Stimulated activated naive CD8-positive, alpha-beta T cell treated with anti-CD3 and anti-CD28 coated beads, Interleukin-15, amount 100 ng/mL, for 72 hours (primary cell): ENCODE measurements at regions not wholly inside any gene's neighbourhood (a gene's known extent, or its start where the extent isn't known, plus 50 kb on each side); places are given as distances from the start of the nearest gene placed in this dataset.

Experiments
- ATAC-seq: fragments of 150-1000 bp; cut with Tn5 transposase; 2 replicates; pipeline ENCODE4 v1.10.0; 2021; ENCODE audit warnings: mild to moderate bottlenecking, moderate library complexity
- DNase-seq, 2 donors: peaks; one replicate each; pipeline ENCODE4 v3.0.0; 2021 to 2022
- H3K27ac Mint-ChIP-seq, 2 donors: one replicate each; pipeline ENCODE4 v1.8.0; 2022; ENCODE audit warnings: mild to moderate bottlenecking in 2 of 2, mixed read lengths in 2 of 2, moderate library complexity in 2 of 2
- H3K27me3 Mint-ChIP-seq: one replicate; pipeline ENCODE4 v1.8.0; 2022; ENCODE audit warnings: mixed read lengths
- H3K4me1 Mint-ChIP-seq: one replicate; pipeline ENCODE4 v1.8.0; 2022; ENCODE audit warnings: mild to moderate bottlenecking, mixed read lengths
- H3K4me3 Mint-ChIP-seq, 2 donors: one replicate each; pipeline ENCODE4 v1.8.0; 2022; ENCODE audit warnings: mild to moderate bottlenecking in 2 of 2, mixed read lengths in 2 of 2, moderate library complexity in 1 of 2
- H3K9me3 Mint-ChIP-seq, 2 donors: one replicate each; pipeline ENCODE4 v1.8.0; 2022; ENCODE audit warnings: mixed read lengths in 2 of 2

DNA sequence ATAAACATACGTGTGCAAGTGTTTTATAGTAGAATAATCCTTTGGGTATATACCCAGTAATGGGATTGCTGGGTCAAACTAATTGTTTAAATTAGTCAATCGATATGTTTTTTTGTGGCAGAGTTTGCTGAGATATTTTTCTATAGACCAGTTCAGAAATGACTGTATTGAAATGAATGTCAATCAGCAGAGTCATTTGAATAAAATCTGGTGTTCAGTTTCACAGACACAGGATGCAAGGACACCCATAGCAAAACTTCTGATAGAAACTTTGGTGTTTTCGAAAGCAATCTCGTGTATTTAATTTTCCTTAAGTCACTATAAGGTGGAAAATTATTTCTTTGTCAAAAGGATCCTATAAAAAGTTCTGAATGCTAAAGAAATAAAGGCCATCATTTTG lies 434.4 kb downstream of the RAP2B start:
- no peak overlapping the region for H3K4me3 Mint-ChIP-seq
- ATAC-seq = peak; percentile 58
- no peaks in the 10 kb centered on the region for H3K27me3 Mint-ChIP-seq
- H3K27ac Mint-ChIP-seq = no peak overlapping the region
- no peaks in the 10 kb centered on the region for H3K4me1 Mint-ChIP-seq
- DNase-seq = no peak
- H3K9me3 Mint-ChIP-seq = no peaks in the 10 kb centered on the region

DNA sequence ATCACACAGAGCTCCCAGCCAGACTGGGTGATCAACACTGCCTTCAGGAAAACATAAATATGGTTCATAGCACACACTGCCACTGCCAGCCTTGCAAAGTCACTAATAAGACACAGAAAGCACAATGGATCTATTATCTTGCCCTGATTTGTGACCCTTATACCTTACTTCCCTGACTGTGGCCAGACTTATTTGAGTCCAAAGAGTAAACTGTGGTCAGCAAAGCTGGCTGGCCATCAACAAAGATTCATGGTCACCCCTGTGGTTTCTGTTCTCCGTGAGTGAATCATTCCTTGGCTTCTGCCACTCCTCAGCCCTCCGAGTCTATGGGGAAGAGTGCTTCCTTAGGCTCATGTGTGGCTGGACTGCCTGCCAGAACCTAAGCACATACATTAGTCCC lies 437.7 kb downstream of the RAP2B start:
- no peak for ATAC-seq
- H3K27me3 Mint-ChIP-seq = no peaks in the 10 kb centered on the region
- no peak for DNase-seq
- no peak overlapping the region for H3K27ac Mint-ChIP-seq
- no peaks in the 10 kb centered on the region for H3K4me1 Mint-ChIP-seq
- H3K9me3 Mint-ChIP-seq = no peaks in the 10 kb centered on the region
- no peak overlapping the region for H3K4me3 Mint-ChIP-seq

DNA sequence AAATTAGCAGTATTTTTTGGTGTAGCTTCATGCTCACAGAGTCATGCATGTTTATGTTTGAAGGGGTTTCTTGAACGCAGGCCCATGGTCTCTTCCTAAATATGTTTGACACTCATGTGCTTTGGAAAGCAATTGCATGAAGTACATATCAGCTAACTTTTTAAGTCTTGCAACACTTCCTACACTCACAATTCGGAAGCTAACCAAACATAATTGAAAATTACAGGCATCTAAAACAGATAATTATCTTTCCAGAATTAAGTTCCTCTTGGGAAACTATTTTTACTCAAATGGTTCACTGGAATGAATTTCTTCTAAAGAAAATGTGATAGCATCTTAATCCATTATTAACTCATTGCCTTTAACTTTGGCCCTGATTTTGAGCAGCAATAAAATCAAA lies 438.9 kb downstream of the RAP2B start:
- no peaks in the 10 kb centered on the region for H3K9me3 Mint-ChIP-seq
- ATAC-seq (no peak), DNase-seq (no peak)
- no peaks in the 10 kb centered on the region for H3K27me3 Mint-ChIP-seq
- no peaks in the 10 kb centered on the region for H3K4me1 Mint-ChIP-seq
- no peak overlapping the region for H3K27ac Mint-ChIP-seq
- no peak overlapping the region for H3K4me3 Mint-ChIP-seq

- ATAC-seq (no peak), DNase-seq (no peak)
- peak overlapping the region; percentile 69 to 88 for H3K27ac Mint-ChIP-seq
- no peaks in the 10 kb centered on the region for H3K9me3 Mint-ChIP-seq
- H3K4me3 Mint-ChIP-seq = no peak overlapping the region
- no peaks in the 10 kb centered on the region for H3K27me3 Mint-ChIP-seq
- no peaks in the 10 kb centered on the region for H3K4me1 Mint-ChIP-seq
Observed at GRCh38 chr3:153601374-153601853, 439.4 kb downstream of the RAP2B start.

GRCh38 chr3:153602801-153603200 lies 440.8 kb downstream of the RAP2B start:
- H3K27me3 Mint-ChIP-seq = no peaks in the 10 kb centered on the region
- no peaks in the 10 kb centered on the region for H3K4me1 Mint-ChIP-seq
- H3K9me3 Mint-ChIP-seq = no peaks in the 10 kb centered on the region
- ATAC-seq = no peak
- no peak overlapping the region for H3K27ac Mint-ChIP-seq
- no peak for DNase-seq
- H3K4me3 Mint-ChIP-seq = no peak overlapping the region

- ATAC-seq (no peak), DNase-seq (no peak)
- H3K9me3 Mint-ChIP-seq = no peaks in the 10 kb centered on the region
- H3K4me3 Mint-ChIP-seq = no peak overlapping the region
- no peak overlapping the region for H3K27ac Mint-ChIP-seq
- no peaks in the 10 kb centered on the region for H3K4me1 Mint-ChIP-seq
- no peaks in the 10 kb centered on the region for H3K27me3 Mint-ChIP-seq
Observed at GRCh38 chr3:153614140-153614539, 452.1 kb downstream of the RAP2B start.

GRCh38 chr3:153614563-153614962 lies 452.5 kb downstream of the RAP2B start:
- Mint-ChIP-seq H3K9me3 (no peaks in the 10 kb centered on the region), H3K4me3 (no peak overlapping the region), H3K27me3 (no peaks in the 10 kb centered on the region), H3K4me1 (no peaks in the 10 kb centered on the region), H3K27ac (no peak overlapping the region)
- ATAC-seq = no peak
- DNase-seq = no peak

GRCh38 chr3:153615863-153616262 lies 453.8 kb downstream of the RAP2B start:
- no peak for DNase-seq
- Mint-ChIP-seq H3K4me3 (no peak overlapping the region), H3K9me3 (peaks cover under 1 to 1% of the 10 kb centered on the region in 2 donors), H3K27me3 (no peaks in the 10 kb centered on the region), H3K4me1 (peaks cover under 1% of the 10 kb centered on the region), H3K27ac (no peak overlapping the region)
- no peak for ATAC-seq

DNA sequence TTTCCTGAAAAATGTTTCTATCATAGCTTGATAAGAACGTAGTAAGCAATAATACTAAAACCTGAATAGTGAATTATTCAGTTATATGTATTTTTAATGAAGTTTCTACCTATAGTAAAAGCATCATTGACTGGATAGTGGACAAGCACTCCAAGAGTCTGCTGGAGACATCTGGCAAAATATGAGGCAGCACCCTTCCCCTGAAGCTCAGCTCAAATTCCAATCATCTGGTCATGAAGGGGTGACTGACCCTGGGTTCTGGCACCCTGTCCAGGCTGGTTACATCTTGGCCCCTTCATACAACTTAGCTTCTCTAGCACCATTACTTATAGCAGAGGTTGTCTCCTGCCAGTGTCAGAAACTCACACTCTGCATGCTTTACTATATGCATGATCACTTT lies 455.4 kb downstream of the RAP2B start:
- ATAC-seq (no peak), DNase-seq (no peak)
- H3K4me3 Mint-ChIP-seq = no peak overlapping the region
- no peak overlapping the region for H3K27ac Mint-ChIP-seq
- H3K27me3 Mint-ChIP-seq = no peaks in the 10 kb centered on the region
- peaks cover 17% of the 10 kb centered on the region for H3K4me1 Mint-ChIP-seq
- H3K9me3 Mint-ChIP-seq = peaks cover 4 to 7% of the 10 kb centered on the region in 2 donors

DNA sequence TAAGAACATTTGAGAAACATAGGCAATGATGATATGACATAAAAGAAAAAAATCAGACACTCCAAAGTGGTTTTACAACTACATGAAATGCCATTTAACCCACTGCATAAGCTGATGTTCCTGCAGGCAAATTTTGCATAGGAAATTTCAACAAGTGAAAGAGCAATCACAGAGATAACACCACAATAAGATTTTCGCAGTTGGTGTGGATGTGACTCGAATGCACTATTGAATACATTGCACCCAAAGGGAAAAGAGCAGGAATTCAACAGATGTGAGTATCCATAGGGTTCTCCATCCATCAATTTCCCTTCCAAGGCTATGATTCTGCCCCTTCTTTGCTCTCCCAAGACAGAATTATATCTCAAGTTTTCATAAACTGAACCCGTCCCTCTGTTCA lies 456.1 kb downstream of the RAP2B start:
- H3K27me3 Mint-ChIP-seq = no peaks in the 10 kb centered on the region
- no peak for DNase-seq
- H3K27ac Mint-ChIP-seq = no peak overlapping the region
- ATAC-seq = no peak
- peaks cover 4 to 7% of the 10 kb centered on the region in 2 donors for H3K9me3 Mint-ChIP-seq
- H3K4me3 Mint-ChIP-seq = no peak overlapping the region
- peaks cover 23% of the 10 kb centered on the region for H3K4me1 Mint-ChIP-seq

DNA sequence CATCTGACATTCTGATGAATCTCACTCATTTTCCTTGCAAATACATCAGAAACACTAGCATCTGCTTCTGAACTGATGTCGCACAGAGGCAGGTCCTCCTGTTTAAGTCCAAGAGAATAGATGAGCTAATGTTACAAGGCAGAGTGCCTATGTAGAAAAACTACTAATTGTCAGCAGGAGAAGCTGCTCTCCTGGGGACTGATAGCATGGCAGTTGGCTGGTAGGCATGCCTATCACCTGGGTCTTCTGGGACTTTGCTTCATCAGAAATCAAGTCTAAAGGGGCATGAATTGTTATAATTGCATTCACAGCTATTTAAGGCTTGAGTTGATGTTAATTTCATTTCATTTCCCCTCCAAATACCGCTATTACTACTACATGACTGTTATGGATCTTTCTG lies 457.2 kb downstream of the RAP2B start:
- ATAC-seq = no peak
- peaks cover 4 to 7% of the 10 kb centered on the region in 2 donors for H3K9me3 Mint-ChIP-seq
- no peak overlapping the region for H3K4me3 Mint-ChIP-seq
- H3K27me3 Mint-ChIP-seq = no peaks in the 10 kb centered on the region
- H3K27ac Mint-ChIP-seq = no peak overlapping the region
- H3K4me1 Mint-ChIP-seq = peaks cover 34% of the 10 kb centered on the region
- DNase-seq = no peak

DNA sequence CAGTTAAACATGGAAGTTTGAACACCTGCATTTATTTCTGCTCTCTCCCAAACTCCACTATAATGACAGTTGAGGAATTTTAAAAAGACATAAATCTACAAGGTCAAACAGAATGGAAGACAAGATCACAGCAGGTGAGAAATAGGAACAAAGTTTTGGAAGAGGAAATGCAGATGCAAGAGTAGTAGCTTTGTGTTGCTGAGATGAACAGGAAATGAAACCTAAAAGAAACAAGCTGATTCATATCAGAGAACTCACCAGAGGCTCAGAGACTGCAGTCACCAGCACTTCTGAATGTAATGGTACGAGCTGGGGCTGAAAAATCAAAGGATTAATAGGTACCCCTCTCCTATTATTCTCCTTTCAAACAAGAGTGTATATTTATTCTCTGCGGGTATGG lies 459.9 kb downstream of the RAP2B start:
- Mint-ChIP-seq H3K27ac (peak overlapping the region in 1 of 2 donors; percentile 93), H3K9me3 (peaks cover 4 to 7% of the 10 kb centered on the region in 2 donors), H3K4me1 (peaks cover 58% of the 10 kb centered on the region), H3K27me3 (no peaks in the 10 kb centered on the region), H3K4me3 (peak overlapping the region; percentile 16 to 68)
- ATAC-seq (peak; percentile 75), DNase-seq (peak in 1 of 2 donors; percentile 31)

GRCh38 chr3:153623834-153624233 lies 461.8 kb downstream of the RAP2B start:
- H3K4me3 Mint-ChIP-seq = peak overlapping the region; percentile 37 to 70
- peaks cover 69% of the 10 kb centered on the region for H3K4me1 Mint-ChIP-seq
- peak; percentile 46 for ATAC-seq

GRCh38 chr3:153624310-153625030 lies 462.4 kb downstream of the RAP2B start:
- Mint-ChIP-seq H3K27me3 (no peaks in the 10 kb centered on the region), H3K4me1 (peaks cover 71% of the 10 kb centered on the region), H3K4me3 (peak overlapping the region; percentile 37 to 70), H3K9me3 (peaks cover 4 to 7% of the 10 kb centered on the region in 2 donors), H3K27ac (peak overlapping the region; percentile 95 to 97)
- peak in 1 of 2 donors; percentile 40 for DNase-seq
- peak; percentile 62 for ATAC-seq

More at GRCh38 chr3:153623834-153624233, 461.8 kb downstream of the RAP2B start:
- Mint-ChIP-seq H3K27ac (peak overlapping the region; percentile 95 to 97), H3K27me3 (no peaks in the 10 kb centered on the region), H3K9me3 (peaks cover 4 to 7% of the 10 kb centered on the region in 2 donors)
- DNase-seq = no peak

- no peaks in the 10 kb centered on the region for H3K27me3 Mint-ChIP-seq
- peak overlapping the region in 1 of 2 donors; percentile 29 for H3K4me3 Mint-ChIP-seq
- H3K27ac Mint-ChIP-seq = peak overlapping the region in 1 of 2 donors; percentile 79
- H3K9me3 Mint-ChIP-seq = peaks cover 4 to 7% of the 10 kb centered on the region in 2 donors
- ATAC-seq (no peak), DNase-seq (no peak)
- H3K4me1 Mint-ChIP-seq = peaks cover 80% of the 10 kb centered on the region
Observed at GRCh38 chr3:153625506-153625905, 463.5 kb downstream of the RAP2B start.

GRCh38 chr3:153626158-153626557 lies 464.1 kb downstream of the RAP2B start:
- ATAC-seq = peak; percentile 62
- Mint-ChIP-seq H3K27ac (no peak overlapping the region), H3K4me1 (peaks cover 78% of the 10 kb centered on the region), H3K4me3 (no peak overlapping the region), H3K27me3 (no peaks in the 10 kb centered on the region), H3K9me3 (peaks cover under 1 to 3% of the 10 kb centered on the region in 2 donors)
- DNase-seq = no peak
